ENCODE measurements at regions not wholly inside any gene's neighbourhood (a gene's known extent, or its start where the extent isn't known, plus 50 kb on each side); places are given as distances from the start of the nearest gene placed in this dataset.

GRCh38 chr7:25572423-25572822, 344.1 kb upstream of the NPVF start:
- DNase-seq (ENCODE audit: low read depth), result no peak
- H3K4me3 ChIP-seq (ENCODE audit: low read depth, low read length), result no peak overlapping the region
- TF ChIP-seq, protein P1, sequence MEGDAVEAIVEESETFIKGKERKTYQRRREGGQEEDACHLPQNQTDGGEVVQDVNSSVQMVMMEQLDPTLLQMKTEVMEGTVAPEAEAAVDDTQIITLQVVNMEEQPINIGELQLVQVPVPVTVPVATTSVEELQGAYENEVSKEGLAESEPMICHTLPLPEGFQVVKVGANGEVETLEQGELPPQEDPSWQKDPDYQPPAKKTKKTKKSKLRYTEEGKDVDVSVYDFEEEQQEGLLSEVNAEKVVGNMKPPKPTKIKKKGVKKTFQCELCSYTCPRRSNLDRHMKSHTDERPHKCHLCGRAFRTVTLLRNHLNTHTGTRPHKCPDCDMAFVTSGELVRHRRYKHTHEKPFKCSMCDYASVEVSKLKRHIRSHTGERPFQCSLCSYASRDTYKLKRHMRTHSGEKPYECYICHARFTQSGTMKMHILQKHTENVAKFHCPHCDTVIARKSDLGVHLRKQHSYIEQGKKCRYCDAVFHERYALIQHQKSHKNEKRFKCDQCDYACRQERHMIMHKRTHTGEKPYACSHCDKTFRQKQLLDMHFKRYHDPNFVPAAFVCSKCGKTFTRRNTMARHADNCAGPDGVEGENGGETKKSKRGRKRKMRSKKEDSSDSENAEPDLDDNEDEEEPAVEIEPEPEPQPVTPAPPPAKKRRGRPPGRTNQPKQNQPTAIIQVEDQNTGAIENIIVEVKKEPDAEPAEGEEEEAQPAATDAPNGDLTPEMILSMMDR (conservative IDR thresholded peaks at IDR 0.05; ENCODE audit: low read depth, low read length), result no peak

- DNase-seq (ENCODE audit: low read depth), result no peak
- TF ChIP-seq, protein P1 (conservative IDR thresholded peaks at IDR 0.05; ENCODE audit: low read depth, low read length), result no peak
- H3K4me3 ChIP-seq (ENCODE audit: low read depth, low read length), result no peak overlapping the region
Measured at GRCh38 chr7:25574828-25575227, 346.5 kb upstream of the NPVF start.

DNA sequence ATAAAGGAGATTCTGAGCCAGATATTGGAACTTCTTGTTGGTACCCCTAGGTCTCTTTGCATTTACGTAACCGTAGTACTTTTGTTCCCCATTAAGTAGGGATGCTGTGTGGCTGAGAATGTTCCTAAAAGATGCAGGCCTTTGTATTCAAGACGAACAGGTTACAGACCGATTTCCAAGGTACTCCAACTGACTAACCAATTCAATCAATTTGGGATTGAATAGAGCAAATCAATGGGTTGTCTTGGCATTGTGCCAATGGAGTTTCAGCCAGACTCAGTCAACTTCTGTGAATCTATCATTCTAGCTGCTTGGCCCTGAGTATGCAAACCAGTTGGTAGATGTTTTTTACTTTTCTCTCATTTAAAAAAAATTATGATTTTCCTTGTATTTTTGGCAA, 347.3 kb upstream of the NPVF start:
- TF ChIP-seq, protein P1 (conservative IDR thresholded peaks at IDR 0.05; ENCODE audit: low read depth, low read length), result no peak
- no peak for DNase-seq (ENCODE audit: low read depth)
- no peak overlapping the region for H3K4me3 ChIP-seq (ENCODE audit: low read depth, low read length)

- DNase-seq (ENCODE audit: low read depth), result no peak
- H3K4me3 ChIP-seq (ENCODE audit: low read depth, low read length), result no peak overlapping the region
- TF ChIP-seq, protein P1 (conservative IDR thresholded peaks at IDR 0.05; ENCODE audit: low read depth, low read length), result no peak
Measured at GRCh38 chr7:25578991-25579777, 350.9 kb upstream of the NPVF start.

GRCh38 chr7:25579778-25580075, 351.4 kb upstream of the NPVF start:
- TF ChIP-seq, protein P1 (conservative IDR thresholded peaks at IDR 0.05; ENCODE audit: low read depth, low read length), result no peak
- no peak for DNase-seq (ENCODE audit: low read depth)
- no peak overlapping the region for H3K4me3 ChIP-seq (ENCODE audit: low read depth, low read length)

- TF ChIP-seq, protein P1 (conservative IDR thresholded peaks at IDR 0.05; ENCODE audit: low read depth, low read length), result no peak
- H3K4me3 ChIP-seq (ENCODE audit: low read depth, low read length), result no peak overlapping the region
- no peak for DNase-seq (ENCODE audit: low read depth)
Measured at GRCh38 chr7:25580141-25580540, 351.9 kb upstream of the NPVF start.

- TF ChIP-seq, protein P1 (conservative IDR thresholded peaks at IDR 0.05; ENCODE audit: low read depth, low read length), result no peak
- H3K4me3 ChIP-seq (ENCODE audit: low read depth, low read length), result no peak overlapping the region
- DNase-seq (ENCODE audit: low read depth), result no peak
Measured at GRCh38 chr7:25583621-25584020, 355.3 kb upstream of the NPVF start.
